ENCODE measurements at regions not wholly inside any gene's neighbourhood (a gene's known extent, or its start where the extent isn't known, plus 50 kb on each side); places are given as distances from the start of the nearest gene placed in this dataset.

DNA sequence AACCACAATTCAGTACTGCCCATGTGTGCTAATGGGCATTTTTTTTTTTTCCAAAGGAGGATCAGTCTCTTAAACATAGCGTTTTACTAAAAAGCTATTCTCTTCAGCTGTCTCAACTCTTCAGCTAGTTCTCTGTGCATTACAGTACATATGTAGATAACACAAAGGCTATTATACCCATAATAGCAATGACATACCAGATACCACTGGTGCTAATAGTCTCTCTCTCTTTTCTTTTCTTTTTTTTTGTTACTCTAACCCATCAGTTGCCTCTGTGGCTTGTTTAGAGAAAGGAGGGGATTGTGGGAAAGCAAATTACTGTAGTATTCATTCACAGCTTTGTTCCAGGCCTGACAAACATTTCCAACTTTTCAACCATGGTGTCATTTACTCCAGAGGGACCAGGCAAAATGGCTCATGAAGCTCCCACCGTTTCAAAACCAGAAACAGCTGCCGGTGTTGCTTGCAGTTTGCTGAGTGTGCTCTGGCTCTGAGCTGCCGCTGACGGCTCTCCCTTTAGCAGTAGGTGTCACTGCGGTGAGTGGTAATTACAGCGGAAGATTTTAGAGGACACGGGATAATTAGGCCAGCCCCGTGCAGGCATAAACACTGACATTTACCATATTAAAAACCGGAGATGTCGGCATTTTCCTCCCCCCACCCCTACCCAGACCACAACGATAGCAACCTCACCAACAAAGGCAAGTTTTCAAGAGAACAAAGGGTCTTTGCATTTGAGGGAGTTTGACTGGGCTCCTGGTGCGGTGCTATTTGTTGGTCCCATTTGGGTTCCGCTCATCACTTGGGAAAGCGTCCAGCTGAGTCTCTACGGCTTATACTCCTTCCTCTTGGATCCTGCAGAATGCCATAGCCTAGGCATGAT lies 1005.5 kb downstream of the KCNMA1 start:
- TF ChIP-seq, protein P1, sequence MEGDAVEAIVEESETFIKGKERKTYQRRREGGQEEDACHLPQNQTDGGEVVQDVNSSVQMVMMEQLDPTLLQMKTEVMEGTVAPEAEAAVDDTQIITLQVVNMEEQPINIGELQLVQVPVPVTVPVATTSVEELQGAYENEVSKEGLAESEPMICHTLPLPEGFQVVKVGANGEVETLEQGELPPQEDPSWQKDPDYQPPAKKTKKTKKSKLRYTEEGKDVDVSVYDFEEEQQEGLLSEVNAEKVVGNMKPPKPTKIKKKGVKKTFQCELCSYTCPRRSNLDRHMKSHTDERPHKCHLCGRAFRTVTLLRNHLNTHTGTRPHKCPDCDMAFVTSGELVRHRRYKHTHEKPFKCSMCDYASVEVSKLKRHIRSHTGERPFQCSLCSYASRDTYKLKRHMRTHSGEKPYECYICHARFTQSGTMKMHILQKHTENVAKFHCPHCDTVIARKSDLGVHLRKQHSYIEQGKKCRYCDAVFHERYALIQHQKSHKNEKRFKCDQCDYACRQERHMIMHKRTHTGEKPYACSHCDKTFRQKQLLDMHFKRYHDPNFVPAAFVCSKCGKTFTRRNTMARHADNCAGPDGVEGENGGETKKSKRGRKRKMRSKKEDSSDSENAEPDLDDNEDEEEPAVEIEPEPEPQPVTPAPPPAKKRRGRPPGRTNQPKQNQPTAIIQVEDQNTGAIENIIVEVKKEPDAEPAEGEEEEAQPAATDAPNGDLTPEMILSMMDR (IDR thresholded peaks at IDR 0.05; ENCODE audit: unreplicated experiment) = no peak
- H3K27ac Mint-ChIP-seq = no peak overlapping the region
- peak overlapping the region; percentile 34 for H3K4me3 Mint-ChIP-seq
- no peaks in the 10 kb centered on the region for H3K36me3 Mint-ChIP-seq
- peaks cover 14% of the 10 kb centered on the region for H3K4me1 Mint-ChIP-seq
- peaks cover 16% of the 10 kb centered on the region for H3K27me3 Mint-ChIP-seq (ENCODE audit: low read depth)
- H3K9me3 Mint-ChIP-seq = no peaks in the 10 kb centered on the region
- no peak for DNase-seq (ENCODE audit: low spot score in 2 of 2, unreplicated experiment in 2 of 2)

DNA sequence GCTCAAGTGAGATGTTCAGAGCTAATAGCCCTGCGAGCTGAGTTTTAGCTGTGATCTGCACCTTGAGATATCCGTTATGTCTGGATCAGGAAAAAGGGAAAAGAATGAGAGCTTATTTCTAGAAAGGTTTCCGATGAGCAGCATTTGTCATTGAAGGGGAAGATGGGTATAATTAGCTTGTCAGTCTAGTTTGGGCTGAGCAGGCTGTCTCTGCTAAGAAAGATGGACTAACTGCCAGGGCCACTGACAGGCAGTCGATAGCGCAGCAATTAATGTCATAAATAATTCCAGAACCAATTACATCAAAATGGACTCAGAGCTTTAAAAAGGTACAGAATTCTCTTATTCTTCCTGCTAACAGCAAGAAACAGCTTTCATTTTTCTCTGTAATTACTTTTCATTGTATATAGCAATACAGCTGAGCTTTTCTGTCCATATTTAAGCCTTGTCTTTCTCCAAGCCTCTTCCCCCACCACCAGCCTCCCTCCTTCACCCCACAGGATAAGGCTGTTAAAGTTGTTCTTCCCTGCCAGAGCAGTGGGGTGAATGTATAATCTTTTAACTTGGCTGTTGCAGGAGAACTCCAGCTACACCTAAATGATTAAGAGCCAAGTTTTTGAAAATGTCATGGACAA lies 1006.5 kb downstream of the KCNMA1 start:
- Mint-ChIP-seq H3K36me3 (no peaks in the 10 kb centered on the region), H3K27ac (no peak overlapping the region), H3K4me3 (no peak overlapping the region), H3K9me3 (no peaks in the 10 kb centered on the region), H3K4me1 (peaks cover 14% of the 10 kb centered on the region), H3K27me3 (ENCODE audit: low read depth) (peaks cover 16% of the 10 kb centered on the region)
- no peak for DNase-seq (ENCODE audit: low spot score in 2 of 2, unreplicated experiment in 2 of 2)
- TF ChIP-seq, protein P1 (IDR thresholded peaks at IDR 0.05; ENCODE audit: unreplicated experiment) = no peak

DNA sequence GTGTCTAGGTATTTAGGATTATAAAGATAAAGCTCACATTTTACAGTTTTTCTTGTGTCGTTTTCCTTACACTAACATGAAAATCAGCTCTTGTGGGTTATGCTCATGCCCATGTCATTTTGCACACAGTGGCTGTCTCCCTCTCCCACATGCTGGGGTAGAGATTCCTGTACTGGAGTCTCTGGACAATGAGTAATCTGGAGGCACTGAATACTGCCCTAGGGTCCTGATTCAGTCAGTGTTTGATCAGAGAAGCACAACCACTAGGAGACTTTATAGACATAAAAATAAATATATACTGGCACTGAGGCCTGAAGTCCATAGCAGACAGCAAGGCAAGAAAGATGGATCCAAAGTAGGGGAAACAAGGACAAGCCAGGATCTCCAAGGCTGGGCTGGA lies 1008.8 kb downstream of the KCNMA1 start:
- Mint-ChIP-seq H3K9me3 (no peaks in the 10 kb centered on the region), H3K4me1 (peaks cover 14% of the 10 kb centered on the region), H3K36me3 (no peaks in the 10 kb centered on the region), H3K27me3 (ENCODE audit: low read depth) (peaks cover 16% of the 10 kb centered on the region), H3K4me3 (no peak overlapping the region), H3K27ac (no peak overlapping the region)
- TF ChIP-seq, protein P1 (IDR thresholded peaks at IDR 0.05; ENCODE audit: unreplicated experiment) = no peak
- no peak for DNase-seq (ENCODE audit: low spot score in 2 of 2, unreplicated experiment in 2 of 2)

DNA sequence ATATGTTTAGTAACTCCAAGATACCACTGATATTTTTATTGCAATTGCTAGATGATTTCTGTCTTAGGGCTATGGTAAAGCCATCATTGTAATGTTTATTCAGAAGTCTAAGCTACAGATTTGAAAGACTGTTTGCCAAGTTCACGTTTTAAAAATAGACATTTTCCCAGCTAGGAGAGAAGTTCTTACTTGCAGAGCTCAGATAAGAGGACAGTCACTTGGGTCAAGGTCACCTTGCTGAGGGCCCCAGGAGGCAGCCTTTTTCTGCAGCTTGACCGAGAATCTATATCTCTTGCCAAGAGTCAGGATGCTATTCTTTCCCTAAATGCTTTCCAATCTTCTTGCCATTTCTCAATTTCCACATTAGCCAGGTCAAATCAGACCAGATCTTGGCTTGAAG lies 1011.2 kb downstream of the KCNMA1 start:
- TF ChIP-seq, protein P1 (IDR thresholded peaks at IDR 0.05; ENCODE audit: unreplicated experiment) = no peak
- H3K4me3 Mint-ChIP-seq = no peak overlapping the region
- H3K4me1 Mint-ChIP-seq = peaks cover 6% of the 10 kb centered on the region
- H3K9me3 Mint-ChIP-seq = no peaks in the 10 kb centered on the region
- H3K27ac Mint-ChIP-seq = no peak overlapping the region
- no peaks in the 10 kb centered on the region for H3K36me3 Mint-ChIP-seq
- DNase-seq (ENCODE audit: low spot score in 2 of 2, unreplicated experiment in 2 of 2) = no peak
- peaks cover 5% of the 10 kb centered on the region for H3K27me3 Mint-ChIP-seq (ENCODE audit: low read depth)

DNA sequence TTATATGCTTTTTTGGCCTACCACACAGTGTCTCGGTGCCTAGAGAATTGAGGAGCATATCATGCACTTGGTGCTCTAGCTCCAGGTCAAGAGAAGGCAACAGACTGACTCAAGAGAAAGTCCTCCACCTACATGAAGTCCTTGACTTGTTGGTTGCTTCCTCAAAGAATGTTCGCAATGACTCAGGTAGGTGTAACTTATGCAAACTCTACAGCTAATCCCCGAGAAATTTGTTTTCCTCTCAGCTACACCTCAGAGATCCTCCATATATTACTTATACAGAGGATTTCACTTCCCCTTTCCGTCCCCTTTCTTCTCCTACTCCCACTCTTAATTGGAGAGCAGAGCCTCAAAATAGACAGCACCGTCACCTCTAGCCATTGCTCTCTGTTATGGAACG lies 1013.1 kb downstream of the KCNMA1 start:
- H3K4me3 Mint-ChIP-seq = no peak overlapping the region
- no peaks in the 10 kb centered on the region for H3K36me3 Mint-ChIP-seq
- peaks cover 10% of the 10 kb centered on the region for H3K9me3 Mint-ChIP-seq
- DNase-seq (ENCODE audit: low spot score in 2 of 2, unreplicated experiment in 2 of 2) = no peak
- TF ChIP-seq, protein P1 (IDR thresholded peaks at IDR 0.05; ENCODE audit: unreplicated experiment) = no peak
- no peak overlapping the region for H3K27ac Mint-ChIP-seq
- no peaks in the 10 kb centered on the region for H3K27me3 Mint-ChIP-seq (ENCODE audit: low read depth)
- no peaks in the 10 kb centered on the region for H3K4me1 Mint-ChIP-seq
